ENCODE measurements at regions not wholly inside any gene's neighbourhood (a gene's known extent, or its start where the extent isn't known, plus 50 kb on each side); places are given as distances from the start of the nearest gene placed in this dataset.
A peak's percentile ranks its signal among the peaks of the same experiment; 100 is the strongest.

DNA sequence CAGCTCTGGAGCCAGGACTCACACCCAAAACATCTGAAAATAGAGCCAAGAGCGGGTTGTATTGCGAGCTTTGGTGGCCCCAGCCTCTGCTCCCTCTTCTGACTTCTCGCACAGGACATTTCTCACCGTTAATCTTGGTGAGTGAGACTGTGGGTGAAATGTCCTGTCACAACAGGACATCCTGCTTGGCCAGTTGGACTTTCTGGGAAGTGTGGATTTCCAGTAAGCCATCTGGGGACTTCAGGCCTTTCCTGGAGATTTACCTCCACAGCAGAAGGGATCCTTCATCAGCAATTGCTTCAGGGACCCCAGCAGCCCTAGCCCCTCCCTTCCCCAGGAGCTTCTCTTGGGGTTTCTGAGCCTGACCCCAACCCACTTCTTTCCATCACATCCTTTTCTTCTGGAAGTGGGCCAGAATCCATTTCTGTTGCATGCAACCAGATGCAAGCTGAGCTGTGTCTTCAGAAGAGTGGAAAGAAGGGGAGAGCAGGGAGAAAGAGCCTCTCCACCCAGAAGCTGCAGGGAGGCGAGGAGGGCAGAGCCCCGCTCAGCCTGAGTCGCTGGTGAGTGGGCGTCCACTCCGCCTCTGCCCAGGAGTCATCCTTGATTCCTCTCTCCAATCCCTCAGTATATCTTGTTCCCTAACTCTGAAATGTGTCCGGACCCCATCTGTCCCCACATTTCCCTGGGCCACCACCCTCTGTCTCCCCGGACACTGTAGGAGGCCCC is 50.3 kb upstream of the GADD45G start:
- DNase-seq, result no peak

- DNase-seq, result no peak
Measured at GRCh38 chr9:89553451-89554010, 51.3 kb upstream of the GADD45G start.

DNA sequence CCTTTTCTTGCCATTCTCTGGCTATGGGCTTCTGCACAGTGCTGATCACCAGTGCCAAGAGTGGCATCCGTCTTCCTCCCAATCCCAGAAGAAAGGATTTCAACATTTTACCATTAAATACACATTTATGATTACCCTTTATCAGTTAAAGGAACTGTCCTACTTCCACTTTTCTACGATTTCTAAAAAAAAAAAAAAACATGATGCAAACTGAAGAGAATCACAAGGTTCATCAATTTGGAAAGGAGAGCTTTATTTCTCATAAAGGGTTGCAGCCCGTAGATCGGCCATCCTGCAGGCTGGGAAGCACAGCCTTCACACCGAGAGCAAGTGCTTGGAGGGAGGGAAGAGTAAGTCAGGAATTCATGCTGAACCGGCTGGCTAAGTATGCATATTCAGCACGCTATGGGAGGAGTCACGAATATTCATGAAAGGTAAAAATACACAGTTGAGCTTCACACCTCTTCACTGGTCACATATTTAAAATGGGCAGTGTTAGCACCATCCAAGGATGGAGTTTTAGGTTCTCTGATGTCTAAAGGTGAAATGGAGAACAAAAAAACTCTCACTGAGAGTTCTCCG is 52.5 kb upstream of the SEMA4D start:
- DNase-seq, result no peak

GRCh38 chr9:89549031-89549644 is 51.2 kb upstream of the SEMA4D start:
- peak; percentile 88 for DNase-seq

DNA sequence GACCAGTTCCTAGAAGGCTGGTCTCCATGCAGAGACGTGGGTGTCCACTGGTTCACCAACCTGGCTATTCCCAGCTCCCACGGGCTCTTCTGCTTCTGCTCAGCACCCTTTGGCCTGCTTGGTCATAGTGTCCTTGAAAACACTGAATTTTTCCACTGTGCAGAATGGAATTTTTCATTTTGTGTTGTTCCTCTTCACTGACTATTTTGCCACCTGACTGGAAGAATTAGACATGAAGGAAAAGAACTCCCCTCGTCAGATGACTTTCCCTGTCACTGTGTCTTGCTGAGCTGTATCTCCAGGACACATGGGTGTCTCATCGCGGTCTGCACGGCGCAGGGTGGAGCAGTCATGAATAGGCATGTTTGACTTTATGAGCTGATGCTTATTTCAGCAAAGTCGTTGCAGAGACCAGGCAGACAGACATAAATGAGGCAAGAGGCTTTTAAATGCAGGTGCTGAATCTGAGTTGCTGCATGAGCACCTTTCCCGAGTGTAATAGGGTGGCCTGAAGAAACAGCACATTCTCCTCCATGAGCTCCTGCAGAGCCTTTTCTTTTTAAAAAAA is 50.2 kb upstream of the SEMA4D start:
- no peak for DNase-seq
